CD4-positive, alpha-beta T cell (primary cell): ENCODE measurements at regions not wholly inside any gene's neighbourhood (a gene's known extent, or its start where the extent isn't known, plus 50 kb on each side); places are given as distances from the start of the nearest gene placed in this dataset.

Experiments
- ATAC-seq: fragments of 200-7000 bp; cut with Tn5 transposase; one replicate; pipeline ENCODE4 v1.10.0; 2022; ENCODE audit warnings: mild to moderate bottlenecking; ENCODE audit not compliant: poor library complexity
- CTCF ChIA-PET: fragments of 350-600 bp; sonication (Branson Sonifier 250); formaldehyde crosslinking; loops from one replicate; lab custom pipeline; 2021; ENCODE audit warnings: antibody characterized with exemption, inconsistent platforms; lab: Charles Lee
- POLR2A ChIA-PET: fragments of 350-600 bp; sonication (Branson Sonifier 250); formaldehyde crosslinking; loops from one replicate; lab custom pipeline; 2021; ENCODE audit warnings: antibody characterized with exemption, inconsistent platforms; lab: Charles Lee
- DNase-seq, 14 experiments: peaks; one replicate each; pipeline ENCODE4 v3.0.0-alpha.2; 2013 to 2020; ENCODE audit warnings: mixed read lengths in 2 of 14
- H3K27ac ChIP-seq, 2 donors: one replicate each; pipeline versions ENCODE4 v1.5.1 to v1.7.0; 2013; ENCODE audit warnings: low read length in 2 of 2, low read depth in 1 of 2, mild to moderate bottlenecking in 1 of 2
- H3K27me3 ChIP-seq, 2 experiments: 1 replicate in 1 of 2; 2 replicates in 1 of 2; pipeline versions ENCODE4 v1.6.1 to v1.7.0; 2013; ENCODE audit warnings: low read length in 2 of 2, control low read depth in 1 of 2, mild to moderate bottlenecking in 1 of 2, moderate library complexity in 1 of 2; ENCODE audit not compliant: insufficient read depth in 2 of 2, control insufficient read depth in 1 of 2
- H3K36me3 ChIP-seq: one replicate; pipeline ENCODE4 v1.6.1; 2013; ENCODE audit warnings: low read length, control low read depth; ENCODE audit not compliant: insufficient read depth
- H3K4me1 ChIP-seq: one replicate; pipeline ENCODE4 v1.6.1; 2013; ENCODE audit warnings: low read length, control low read depth; ENCODE audit not compliant: insufficient read depth
- H3K4me3 ChIP-seq: one replicate; pipeline ENCODE4 v1.5.1; 2013; ENCODE audit warnings: mild to moderate bottlenecking, low read length, moderate library complexity
- H3K9me3 ChIP-seq, 2 experiments: 1 replicate in 1 of 2; 2 replicates in 1 of 2; pipeline versions ENCODE4 v1.6.1 to v1.7.0; 2013; ENCODE audit warnings: low read length in 2 of 2, mild to moderate bottlenecking in 2 of 2, control low read depth in 1 of 2, moderate library complexity in 1 of 2; ENCODE audit not compliant: control insufficient read depth in 1 of 2, insufficient read depth in 1 of 2
- H3K27ac Mint-ChIP-seq: one replicate; pipeline ENCODE4 v1.8.0; 2020; ENCODE audit warnings: mixed read lengths
- H3K27me3 Mint-ChIP-seq: one replicate; pipeline ENCODE4 v1.8.0; 2021; ENCODE audit warnings: mixed read lengths
- H3K36me3 Mint-ChIP-seq: one replicate; pipeline ENCODE4 v1.8.0; 2021; ENCODE audit warnings: low read depth, mixed read lengths
- H3K4me1 Mint-ChIP-seq: one replicate; pipeline ENCODE4 v1.8.0; 2021; ENCODE audit warnings: low read depth, mixed read lengths
- H3K4me3 Mint-ChIP-seq: one replicate; pipeline ENCODE4 v1.8.0; 2020; ENCODE audit warnings: mild to moderate bottlenecking, mixed read lengths
- H3K9me3 Mint-ChIP-seq: one replicate; pipeline ENCODE4 v1.8.0; 2020; ENCODE audit warnings: mixed read lengths
- intact Hi-C, 2 experiments: fragments of 100-400 bp; cut with DNase I in 1 of 2; cut with micrococcal nuclease in 1 of 2; formaldehyde crosslinking; loops; one replicate each; pipeline versions ENCODE4 v1.15.1 to v1.9.0; 2023 to 2025; cut with DNase I, micrococcal nuclease
- TF ChIP-seq, protein P1 (sequence below): fragments of 200-600 bp; IDR thresholded peaks from one replicate; pipeline ENCODE4 v1.8.0; 2022; ENCODE audit warnings: antibody characterized with exemption, mild to moderate bottlenecking

DNA sequence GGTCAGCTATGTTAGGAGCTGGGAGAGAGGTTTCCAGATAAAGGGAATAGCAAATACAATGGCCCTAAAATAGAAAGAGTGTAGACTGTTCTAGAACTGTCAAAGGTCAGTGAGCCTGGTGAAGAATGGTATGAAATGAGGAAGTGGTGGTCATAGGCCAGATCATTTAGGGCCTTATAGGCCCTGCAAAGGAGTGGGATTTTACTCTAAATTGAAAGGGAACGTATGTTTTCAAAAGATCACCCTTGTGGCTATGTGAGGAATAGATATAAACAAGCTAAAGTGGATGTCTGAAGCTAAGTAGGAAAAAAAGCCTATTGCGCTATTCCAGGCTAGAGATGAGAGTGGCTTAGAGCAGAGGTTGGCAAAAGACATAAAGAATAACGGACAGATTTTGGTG lies 70.7 kb upstream of the TDRD3 start:
- no peak overlapping the region for H3K4me3 ChIP-seq
- ChIA-PET CTCF (no interaction called here), POLR2A (no interaction called here)
- TF ChIP-seq, protein P1, sequence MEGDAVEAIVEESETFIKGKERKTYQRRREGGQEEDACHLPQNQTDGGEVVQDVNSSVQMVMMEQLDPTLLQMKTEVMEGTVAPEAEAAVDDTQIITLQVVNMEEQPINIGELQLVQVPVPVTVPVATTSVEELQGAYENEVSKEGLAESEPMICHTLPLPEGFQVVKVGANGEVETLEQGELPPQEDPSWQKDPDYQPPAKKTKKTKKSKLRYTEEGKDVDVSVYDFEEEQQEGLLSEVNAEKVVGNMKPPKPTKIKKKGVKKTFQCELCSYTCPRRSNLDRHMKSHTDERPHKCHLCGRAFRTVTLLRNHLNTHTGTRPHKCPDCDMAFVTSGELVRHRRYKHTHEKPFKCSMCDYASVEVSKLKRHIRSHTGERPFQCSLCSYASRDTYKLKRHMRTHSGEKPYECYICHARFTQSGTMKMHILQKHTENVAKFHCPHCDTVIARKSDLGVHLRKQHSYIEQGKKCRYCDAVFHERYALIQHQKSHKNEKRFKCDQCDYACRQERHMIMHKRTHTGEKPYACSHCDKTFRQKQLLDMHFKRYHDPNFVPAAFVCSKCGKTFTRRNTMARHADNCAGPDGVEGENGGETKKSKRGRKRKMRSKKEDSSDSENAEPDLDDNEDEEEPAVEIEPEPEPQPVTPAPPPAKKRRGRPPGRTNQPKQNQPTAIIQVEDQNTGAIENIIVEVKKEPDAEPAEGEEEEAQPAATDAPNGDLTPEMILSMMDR = no peak
- intact Hi-C loops = no loop called here
- Mint-ChIP-seq H3K4me1 (no peaks in the 10 kb centered on the region), H3K9me3 (no peaks in the 10 kb centered on the region), H3K27ac (no peak overlapping the region), H3K4me3 (no peak overlapping the region), H3K27me3 (no peaks in the 10 kb centered on the region), H3K36me3 (no peaks in the 10 kb centered on the region)
- DNase-seq (no peak), ATAC-seq (no peak)
- no peaks in the 10 kb centered on the region for H3K27me3 ChIP-seq
- H3K36me3 ChIP-seq = no peaks in the 10 kb centered on the region
- no peaks in the 10 kb centered on the region for H3K4me1 ChIP-seq
- H3K27ac ChIP-seq = no peak overlapping the region
- no peaks in the 10 kb centered on the region for H3K9me3 ChIP-seq

DNA sequence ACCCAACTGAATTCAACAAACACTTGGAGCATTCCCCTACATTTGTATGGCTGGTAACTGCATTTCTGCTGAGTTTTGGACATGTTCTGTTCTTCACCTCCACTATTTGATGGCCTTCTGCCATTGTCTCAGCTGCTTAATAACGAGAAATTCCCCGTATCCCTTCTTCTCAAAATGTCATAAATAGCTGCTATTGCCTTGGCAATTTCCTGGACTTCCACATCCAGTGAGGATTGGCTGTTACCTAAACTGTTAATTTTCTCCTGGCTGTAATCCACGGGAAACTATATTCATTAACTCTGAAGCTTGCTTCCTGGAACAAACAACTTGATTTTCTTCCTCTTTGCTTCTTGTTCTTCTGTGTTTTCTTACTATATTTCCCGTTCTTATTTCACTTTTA lies 69.5 kb upstream of the TDRD3 start:
- CTCF ChIA-PET = no interaction called here
- no peak overlapping the region for H3K4me3 Mint-ChIP-seq

DNA sequence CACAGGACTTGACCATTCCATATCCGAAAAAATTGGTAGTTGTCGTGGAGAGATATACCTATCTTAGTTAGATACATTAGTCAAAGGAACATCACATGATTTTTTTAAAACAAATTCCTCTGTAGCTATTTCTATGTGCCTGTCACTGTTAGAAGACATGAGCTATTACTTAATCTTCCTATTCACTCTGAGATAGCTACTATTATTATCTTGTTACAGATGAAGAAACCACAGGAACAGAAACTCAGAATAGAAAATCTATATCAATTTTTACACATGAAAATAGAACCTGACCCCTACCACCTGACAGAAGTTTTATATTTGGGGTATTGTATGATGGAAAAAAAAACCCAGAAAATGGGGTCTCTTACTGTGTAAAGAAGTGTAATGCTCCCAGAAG lies 68.9 kb upstream of the TDRD3 start:
- CTCF ChIA-PET = no interaction called here

More for the DNA sequence above, 69.5 kb upstream of the TDRD3 start:
- no peak for DNase-seq
- Histone ChIP-seq H3K9me3 (no peaks in the 10 kb centered on the region), H3K4me1 (no peaks in the 10 kb centered on the region), H3K27ac (no peak overlapping the region), H3K4me3 (no peak overlapping the region), H3K36me3 (no peaks in the 10 kb centered on the region), H3K27me3 (no peaks in the 10 kb centered on the region)
- no peak overlapping the region for H3K27ac Mint-ChIP-seq
- ATAC-seq = no peak
- no peaks in the 10 kb centered on the region for H3K9me3 Mint-ChIP-seq
- POLR2A ChIA-PET = no interaction called here
- TF ChIP-seq, protein P1 = no peak
- intact Hi-C loops = no loop called here
- H3K27me3 Mint-ChIP-seq = no peaks in the 10 kb centered on the region
- no peaks in the 10 kb centered on the region for H3K4me1 Mint-ChIP-seq
- no peaks in the 10 kb centered on the region for H3K36me3 Mint-ChIP-seq

More for the DNA sequence above, 68.9 kb upstream of the TDRD3 start:
- Mint-ChIP-seq H3K27ac (no peak overlapping the region), H3K36me3 (no peaks in the 10 kb centered on the region), H3K4me3 (no peak overlapping the region), H3K27me3 (no peaks in the 10 kb centered on the region), H3K9me3 (no peaks in the 10 kb centered on the region), H3K4me1 (no peaks in the 10 kb centered on the region)
- Histone ChIP-seq H3K27ac (no peak overlapping the region), H3K4me1 (no peaks in the 10 kb centered on the region), H3K27me3 (no peaks in the 10 kb centered on the region), H3K9me3 (no peaks in the 10 kb centered on the region), H3K4me3 (no peak overlapping the region), H3K36me3 (no peaks in the 10 kb centered on the region)
- ATAC-seq (no peak), DNase-seq (no peak)
- intact Hi-C loops = no loop called here
- TF ChIP-seq, protein P1 = no peak
- POLR2A ChIA-PET = no interaction called here
